GM19025 (cell line): ENCODE measurements at regions not wholly inside any gene's neighbourhood (a gene's known extent, or its start where the extent isn't known, plus 50 kb on each side); places are given as distances from the start of the nearest gene placed in this dataset.
"Not testable (repeated sequence)": the region's sequence is repeated elsewhere in the genome, so short reads cannot be mapped to it uniquely, and the experiment has no call there.

Source experiments
- ATAC-seq: cut with Tn5 transposase; IDR thresholded peaks from one replicate; pipeline ENCODE4 v1.9.1; 2021; ENCODE audit warnings: mild to moderate bottlenecking, low read depth, moderate library complexity; ENCODE audit not compliant: unreplicated experiment

- no peak for ATAC-seq
Observed at GRCh38 chr3:75237053-75237452, 427.1 kb upstream of the FRG2C start.

- no peak for ATAC-seq
Observed at GRCh38 chr3:75237477-75237876, 426.7 kb upstream of the FRG2C start.

- ATAC-seq = not testable (repeated sequence)
Observed at GRCh38 chr3:75241226-75241962, 422.7 kb upstream of the FRG2C start.

- ATAC-seq = no peak
Observed at GRCh38 chr3:75242012-75242735, 422.0 kb upstream of the FRG2C start.

- no peak for ATAC-seq
Observed at GRCh38 chr3:75248974-75249373, 415.2 kb upstream of the FRG2C start.

GRCh38 chr3:75254685-75255084, 409.4 kb upstream of the FRG2C start:
- ATAC-seq = no peak

- not testable (repeated sequence) for ATAC-seq
Observed at GRCh38 chr3:75258825-75259683, 405.1 kb upstream of the FRG2C start.

GRCh38 chr3:75260975-75261374, 403.2 kb upstream of the FRG2C start:
- not testable (repeated sequence) for ATAC-seq

GRCh38 chr3:75262661-75263060, 401.5 kb upstream of the FRG2C start:
- ATAC-seq = no peak

- no peak for ATAC-seq
Observed at GRCh38 chr3:75265897-75266296, 398.2 kb upstream of the FRG2C start.

- not testable (repeated sequence) for ATAC-seq
Observed at GRCh38 chr3:75268576-75268975, 395.6 kb upstream of the FRG2C start.

- not testable (repeated sequence) for ATAC-seq
Observed at GRCh38 chr3:75272237-75272636, 391.9 kb upstream of the FRG2C start.

GRCh38 chr3:75272691-75273090, 391.4 kb upstream of the FRG2C start:
- ATAC-seq = no peak

GRCh38 chr3:75285531-75286148, 378.5 kb upstream of the FRG2C start:
- ATAC-seq = not testable (repeated sequence)

GRCh38 chr3:75288972-75289574, 375.1 kb upstream of the FRG2C start:
- ATAC-seq = not testable (repeated sequence)

- peak; percentile 58 for ATAC-seq
Observed at GRCh38 chr3:75294124-75294523, 370.0 kb upstream of the FRG2C start.

- ATAC-seq = no peak
Observed at GRCh38 chr3:75295013-75295412, 369.1 kb upstream of the FRG2C start.

GRCh38 chr3:75296858-75297257, 367.3 kb upstream of the FRG2C start:
- no peak for ATAC-seq

- ATAC-seq = no peak
Observed at GRCh38 chr3:75300606-75301005, 363.5 kb upstream of the FRG2C start.

GRCh38 chr3:75301050-75301449, 363.1 kb upstream of the FRG2C start:
- not testable (repeated sequence) for ATAC-seq
